ENCODE measurements at regions not wholly inside any gene's neighbourhood (a gene's known extent, or its start where the extent isn't known, plus 50 kb on each side); places are given as distances from the start of the nearest gene placed in this dataset.

GRCh38 chr5:12965804-12966203 lies 978.7 kb downstream of the DNAH5 start:
- no peak for TF ChIP-seq WT1 (tag by site-specific recombination; IDR thresholded peaks at IDR 0.05)
- no peak for TF ChIP-seq CTCF (tag by site-specific recombination; IDR thresholded peaks at IDR 0.05)
- TF ChIP-seq ZNF239 (tag by site-specific recombination; IDR thresholded peaks at IDR 0.05) = no peak
